Colon (tissue), 2 donors: ENCODE measurements at regions not wholly inside any gene's neighbourhood (a gene's known extent, or its start where the extent isn't known, plus 50 kb on each side); places are given as distances from the start of the nearest gene placed in this dataset.
"Not testable (repeated sequence)": the region's sequence is repeated elsewhere in the genome, so short reads cannot be mapped to it uniquely, and the experiment has no call there.

ENCODE experiments used
- FAIRE-seq: peaks from 2 replicates; lab custom pipeline; 2012; peaks lifted over from hg19 to GRCh38; lab: Jason Lieb, UNC
- donor health status: control.
- donor health status: control.

GRCh38 chr1:30183895-30184294, 539.5 kb downstream of the MATN1 start:
- FAIRE-seq: no peak

DNA sequence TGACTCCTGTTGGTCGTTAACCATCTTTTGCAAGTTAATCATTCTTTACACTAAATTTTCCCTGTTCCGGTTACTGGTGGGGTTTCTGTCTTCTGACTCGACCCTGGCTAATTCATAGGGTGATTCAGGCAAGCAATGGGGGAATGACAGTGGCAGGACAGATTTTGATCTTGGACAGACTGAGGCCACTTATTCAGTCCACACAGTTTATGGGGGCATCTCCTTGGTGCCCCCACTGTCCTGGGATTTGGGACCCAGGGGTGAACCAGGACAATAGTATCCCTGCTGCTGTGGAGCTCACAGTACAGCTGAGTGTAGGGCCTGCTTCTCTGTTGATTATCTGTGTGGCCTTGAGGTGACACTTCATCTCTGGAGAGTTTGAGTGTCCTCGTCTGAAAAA, 540.4 kb downstream of the MATN1 start:
- FAIRE-seq: no peak

DNA sequence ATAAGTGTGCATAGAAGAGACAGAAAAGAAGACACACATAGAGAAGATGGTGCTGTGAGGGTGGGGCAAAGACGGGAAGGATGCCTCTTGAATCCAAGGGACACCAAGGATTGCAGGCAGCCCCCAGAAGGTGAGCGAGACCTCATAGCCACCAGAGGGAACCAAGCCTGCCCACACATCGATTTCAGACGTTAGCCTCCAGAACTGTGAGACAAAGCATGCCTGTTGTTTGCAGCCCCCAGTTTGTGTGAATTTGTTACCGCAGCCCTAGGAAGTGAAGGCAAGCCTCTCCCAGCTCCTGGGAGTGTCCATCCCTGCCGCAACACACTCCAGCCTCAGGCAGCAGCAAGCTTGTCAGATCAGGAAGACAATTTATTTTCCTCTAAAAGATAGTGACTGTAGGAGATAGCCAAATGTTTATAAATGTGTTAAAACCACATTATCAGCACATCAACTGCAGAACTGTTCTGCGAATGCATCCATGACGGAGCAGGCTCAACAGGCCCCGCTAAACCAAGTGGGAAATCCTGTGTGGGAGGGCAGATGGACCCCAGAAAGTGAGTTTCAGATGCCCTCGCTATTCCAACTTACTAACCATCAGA, 543.3 kb downstream of the MATN1 start:
- FAIRE-seq: no peak

GRCh38 chr1:30176477-30176876, 546.9 kb downstream of the MATN1 start:
- no peak for FAIRE-seq

DNA sequence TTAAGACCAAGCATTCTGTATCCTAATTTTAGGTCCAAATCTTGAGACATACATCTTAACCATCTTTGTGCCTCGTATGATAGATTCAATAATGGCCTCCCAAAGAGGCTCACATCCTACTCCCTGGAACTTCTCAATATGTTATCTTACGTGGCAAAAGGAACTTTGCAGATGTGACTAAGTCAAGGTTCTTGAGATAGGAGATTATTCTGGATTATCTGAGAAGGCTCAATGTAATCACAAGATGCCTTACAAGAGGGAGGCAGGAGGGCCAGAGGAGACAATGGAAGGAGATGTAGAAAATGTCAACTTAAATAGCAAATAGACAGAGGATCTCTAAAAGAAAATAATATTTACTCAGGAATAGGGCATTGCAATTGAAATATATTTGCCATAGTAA, 548.9 kb downstream of the MATN1 start:
- FAIRE-seq: no peak

- FAIRE-seq: no peak
Measured at GRCh38 chr1:30173560-30173959, 549.8 kb downstream of the MATN1 start.

DNA sequence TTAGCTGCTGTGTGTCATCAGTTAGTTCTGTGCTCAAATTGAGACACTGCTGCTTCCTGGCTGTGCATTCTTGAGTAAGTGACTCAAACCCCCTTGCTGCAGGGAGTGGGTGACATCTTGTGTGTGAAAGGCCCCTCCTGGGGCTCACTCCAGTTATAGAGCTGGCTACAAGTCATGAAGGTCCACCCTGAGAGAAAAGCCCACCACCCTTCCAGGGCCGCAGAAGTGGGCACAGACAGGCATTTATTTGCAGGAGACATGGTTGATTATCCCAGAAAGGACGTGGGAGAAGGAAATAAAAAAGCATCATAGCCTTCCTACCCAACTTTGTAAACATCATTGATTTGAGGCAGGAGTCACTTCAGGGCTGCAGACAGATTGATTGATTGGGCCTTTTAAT, 550.6 kb downstream of the MATN1 start:
- FAIRE-seq: no peak

DNA sequence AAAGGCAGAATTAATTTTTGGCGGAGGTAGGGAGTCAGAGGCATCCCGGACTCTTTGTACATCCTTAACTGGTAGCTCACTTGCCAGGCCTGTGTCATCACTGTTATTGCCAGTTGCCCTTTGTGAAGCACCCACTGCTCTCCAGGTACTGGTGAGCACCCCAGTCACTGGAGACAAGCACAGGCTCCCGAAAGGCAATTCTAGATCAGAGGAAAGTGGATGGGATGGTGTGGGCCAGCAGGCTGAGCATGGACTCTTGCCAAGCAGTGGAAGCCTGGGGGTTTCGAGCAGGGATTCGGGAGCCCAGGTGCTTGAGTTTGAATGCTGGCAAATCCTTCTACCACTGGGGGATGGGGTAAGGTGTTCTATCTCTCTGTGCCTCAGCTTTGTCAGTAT, 551.1 kb downstream of the MATN1 start:
- no peak for FAIRE-seq

- no peak for FAIRE-seq
Measured at GRCh38 chr1:30171537-30172298, 551.7 kb downstream of the MATN1 start.

DNA sequence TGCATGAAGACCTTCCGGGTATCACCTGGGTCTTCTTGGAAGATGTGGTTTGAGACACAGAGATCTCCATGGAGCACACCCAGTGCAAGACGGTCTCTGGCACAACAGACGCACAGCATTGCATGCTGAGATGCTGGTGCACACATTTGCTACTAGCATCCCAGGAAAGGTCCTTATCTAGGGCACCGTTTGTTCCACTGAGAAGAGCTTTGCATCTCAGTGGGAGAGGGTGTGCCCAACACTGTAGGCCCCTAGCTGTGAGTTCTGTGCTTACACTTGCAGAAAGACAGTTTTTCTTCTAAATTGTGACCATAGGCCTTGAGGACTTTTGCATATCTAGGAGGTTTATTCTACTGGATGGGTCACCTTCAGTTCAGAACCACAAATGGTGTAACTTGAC, 554.1 kb downstream of the MATN1 start:
- FAIRE-seq: no peak

GRCh38 chr1:30166174-30166573, 557.2 kb downstream of the MATN1 start:
- no peak for FAIRE-seq

- FAIRE-seq: no peak
Measured at GRCh38 chr1:30165116-30165515, 558.3 kb downstream of the MATN1 start.

GRCh38 chr1:30164693-30165092, 558.7 kb downstream of the MATN1 start:
- FAIRE-seq: no peak

GRCh38 chr1:30162565-30162964, 560.8 kb downstream of the MATN1 start:
- no peak for FAIRE-seq

DNA sequence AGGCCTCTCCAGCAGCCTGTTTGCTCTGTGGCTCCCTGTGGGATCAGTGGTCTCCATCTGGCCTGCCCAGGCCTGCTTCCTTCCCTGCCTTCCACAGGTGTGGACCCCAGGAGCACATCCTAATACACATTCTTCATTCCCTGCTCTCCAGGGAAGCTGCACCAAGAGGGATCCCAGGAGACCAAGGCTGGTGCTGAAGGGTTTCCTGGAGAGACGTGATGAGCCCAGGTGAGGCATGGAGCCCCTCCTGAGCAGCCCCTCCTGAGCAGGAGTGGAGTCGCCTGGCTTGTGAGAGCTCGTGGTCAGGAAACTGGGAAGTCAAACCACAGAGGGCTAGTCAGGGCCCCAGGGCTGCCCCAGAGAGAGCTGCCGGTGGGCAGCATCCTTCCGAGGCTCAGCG, 561.4 kb downstream of the MATN1 start:
- FAIRE-seq: no peak

- no peak for FAIRE-seq
Measured at GRCh38 chr1:30160999-30161689, 562.2 kb downstream of the MATN1 start.

GRCh38 chr1:30159015-30159414, 564.4 kb downstream of the MATN1 start:
- FAIRE-seq: no peak

GRCh38 chr1:30155698-30156097, 567.7 kb downstream of the MATN1 start:
- not testable (repeated sequence) for FAIRE-seq

DNA sequence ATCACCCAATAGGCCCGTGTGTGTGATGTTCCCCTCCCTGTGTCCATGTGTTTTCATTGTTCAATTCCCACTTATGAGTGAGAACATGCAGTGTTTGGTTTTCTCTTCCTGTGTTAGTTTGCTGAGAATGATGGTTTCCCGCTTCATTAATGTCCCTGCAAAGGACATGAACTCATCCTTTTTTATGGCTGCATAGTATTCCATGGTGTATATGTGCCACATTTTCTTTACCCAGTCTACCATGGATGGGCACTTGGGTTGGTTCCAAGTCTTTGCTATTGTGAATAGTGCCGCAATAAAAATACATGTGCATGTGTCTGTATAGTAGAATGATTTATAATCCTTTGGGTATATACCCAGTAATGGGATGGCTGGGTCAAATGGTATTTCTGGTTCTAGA, 568.1 kb downstream of the MATN1 start:
- FAIRE-seq: not testable (repeated sequence)

DNA sequence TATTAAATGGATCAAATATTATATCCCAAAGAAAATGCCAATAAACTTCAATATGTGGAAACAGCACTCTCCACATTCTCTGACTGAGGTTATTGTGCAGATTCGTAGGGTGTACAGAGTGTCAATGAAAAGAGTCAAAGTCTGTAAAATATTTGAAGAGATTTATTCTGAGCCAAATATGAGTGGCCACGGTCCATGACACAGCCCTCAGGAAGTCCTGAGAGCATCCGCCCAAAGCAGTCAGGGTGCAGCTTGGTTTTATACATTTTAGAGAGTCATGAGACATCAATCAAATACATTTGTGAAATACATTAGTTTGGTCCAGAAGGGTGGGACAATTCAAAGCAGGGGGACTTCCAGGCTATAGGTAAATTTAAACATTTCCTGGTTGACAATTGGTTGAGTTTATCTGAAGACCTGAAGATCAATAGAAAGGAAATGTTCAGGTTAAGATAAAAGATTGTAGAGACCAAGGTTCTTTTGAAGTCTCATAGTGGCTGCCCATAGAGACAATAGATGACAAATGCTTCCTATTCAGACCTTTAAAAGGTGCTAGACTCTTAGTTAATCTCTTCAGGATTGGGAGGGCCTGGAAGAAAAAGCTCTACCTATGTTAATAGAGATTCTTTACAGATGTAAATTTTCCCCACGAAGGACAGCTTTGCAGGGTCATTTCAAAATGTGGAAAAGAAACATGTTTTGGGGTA, 569.5 kb downstream of the MATN1 start:
- no peak for FAIRE-seq

GRCh38 chr1:30151826-30152225, 571.6 kb downstream of the MATN1 start:
- no peak for FAIRE-seq

GRCh38 chr1:30151119-30151518, 572.3 kb downstream of the MATN1 start:
- no peak for FAIRE-seq

- no peak for FAIRE-seq
Measured at GRCh38 chr1:30149226-30149625, 574.2 kb downstream of the MATN1 start.
